HPDE6-E6E7 (cell line): ENCODE measurements at regions not wholly inside any gene's neighbourhood (a gene's known extent, or its start where the extent isn't known, plus 50 kb on each side); places are given as distances from the start of the nearest gene placed in this dataset.

Experiments used
- DNase-seq: peaks from one replicate; pipeline ENCODE4 v3.0.0; 2011; ENCODE audit warnings: missing footprints; ENCODE audit errors: extremely low spot score

- no peak for DNase-seq
These were observed 77.0 kb upstream of the CERS6 start for GRCh38 chr2:168378960-168379669.

- no peak for DNase-seq
These were observed 75.6 kb upstream of the CERS6 start for GRCh38 chr2:168380500-168380899.

- no peak for DNase-seq
These were observed 64.0 kb upstream of the CERS6 start for GRCh38 chr2:168392024-168392423.

- no peak for DNase-seq
These were observed 63.3 kb upstream of the CERS6 start for GRCh38 chr2:168392797-168393196.

- DNase-seq: no peak
These were observed 61.8 kb upstream of the CERS6 start for GRCh38 chr2:168394262-168394661.

- DNase-seq: no peak
These were observed 59.9 kb upstream of the CERS6 start for GRCh38 chr2:168396131-168396530.

- no peak for DNase-seq
These were observed 58.4 kb upstream of the CERS6 start for GRCh38 chr2:168397629-168398028.

GRCh38 chr2:168401048-168401556, 55.0 kb upstream of the CERS6 start:
- DNase-seq: no peak

- DNase-seq: no peak
These were observed 54.3 kb upstream of the CERS6 start for GRCh38 chr2:168401771-168402170.

GRCh38 chr2:168402531-168402930, 53.5 kb upstream of the CERS6 start:
- DNase-seq: no peak

- no peak for DNase-seq
These were observed 52.3 kb upstream of the CERS6 start for GRCh38 chr2:168403736-168404135.

- DNase-seq: no peak
These were observed 51.3 kb upstream of the CERS6 start for GRCh38 chr2:168404764-168405163.
